IPS-15b (cell line): ENCODE measurements at regions not wholly inside any gene's neighbourhood (a gene's known extent, or its start where the extent isn't known, plus 50 kb on each side); places are given as distances from the start of the nearest gene placed in this dataset.

Experiments
- H3K27me3 ChIP-seq: one replicate; pipeline ENCODE4 v1.6.1; 2013; ENCODE audit warnings: low read length; ENCODE audit not compliant: control insufficient read depth, insufficient read depth
- H3K36me3 ChIP-seq: one replicate; pipeline ENCODE4 v1.6.1; 2013; ENCODE audit warnings: low read length; ENCODE audit not compliant: control insufficient read depth, insufficient read depth
- H3K4me1 ChIP-seq: one replicate; pipeline ENCODE4 v1.6.1; 2013; ENCODE audit warnings: mild to moderate bottlenecking, low read length; ENCODE audit not compliant: control insufficient read depth, insufficient read depth
- H3K4me3 ChIP-seq: one replicate; pipeline ENCODE4 v1.5.1; 2013; ENCODE audit warnings: low read depth, low read length
- H3K9ac ChIP-seq: one replicate; pipeline ENCODE4 v1.6.1; 2013; ENCODE audit warnings: low read depth, mild to moderate bottlenecking, low read length
- H3K9me3 ChIP-seq: one replicate; pipeline ENCODE4 v1.6.1; 2013; ENCODE audit warnings: mild to moderate bottlenecking, low read length; ENCODE audit not compliant: control insufficient read depth, insufficient read depth

- H3K4me1 ChIP-seq: no peaks in the 10 kb centered on the region
- no peak overlapping the region for H3K9ac ChIP-seq
- H3K4me3 ChIP-seq: no peak overlapping the region
Measured at GRCh38 chr2:66890166-66890742, 455.3 kb downstream of the MEIS1 start.

GRCh38 chr2:66895206-66895605, 460.3 kb downstream of the MEIS1 start:
- H3K36me3 ChIP-seq: no peaks in the 10 kb centered on the region
- no peaks in the 10 kb centered on the region for H3K27me3 ChIP-seq
- no peaks in the 10 kb centered on the region for H3K4me1 ChIP-seq
- no peaks in the 10 kb centered on the region for H3K9me3 ChIP-seq
- no peak overlapping the region for H3K9ac ChIP-seq
- H3K4me3 ChIP-seq: no peak overlapping the region

More at GRCh38 chr2:66890166-66890742, 455.3 kb downstream of the MEIS1 start:
- no peaks in the 10 kb centered on the region for H3K9me3 ChIP-seq
- no peaks in the 10 kb centered on the region for H3K27me3 ChIP-seq
- no peaks in the 10 kb centered on the region for H3K36me3 ChIP-seq

- no peak overlapping the region for H3K4me3 ChIP-seq
- no peaks in the 10 kb centered on the region for H3K9me3 ChIP-seq
- no peaks in the 10 kb centered on the region for H3K27me3 ChIP-seq
- H3K9ac ChIP-seq: no peak overlapping the region
- no peaks in the 10 kb centered on the region for H3K36me3 ChIP-seq
- no peaks in the 10 kb centered on the region for H3K4me1 ChIP-seq
Measured at GRCh38 chr2:66896131-66896530, 461.2 kb downstream of the MEIS1 start.

- H3K27me3 ChIP-seq: no peaks in the 10 kb centered on the region
- H3K4me3 ChIP-seq: no peak overlapping the region
- no peaks in the 10 kb centered on the region for H3K4me1 ChIP-seq
- H3K9me3 ChIP-seq: no peaks in the 10 kb centered on the region
- H3K36me3 ChIP-seq: no peaks in the 10 kb centered on the region
- no peak overlapping the region for H3K9ac ChIP-seq
Measured at GRCh38 chr2:66897181-66897580, 462.3 kb downstream of the MEIS1 start.

- H3K27me3 ChIP-seq: no peaks in the 10 kb centered on the region
- H3K4me1 ChIP-seq: no peaks in the 10 kb centered on the region
- H3K9ac ChIP-seq: no peak overlapping the region
- no peak overlapping the region for H3K4me3 ChIP-seq
- H3K9me3 ChIP-seq: no peaks in the 10 kb centered on the region
- H3K36me3 ChIP-seq: no peaks in the 10 kb centered on the region
Measured at GRCh38 chr2:66897691-66898150, 462.8 kb downstream of the MEIS1 start.

GRCh38 chr2:66899109-66899508, 464.2 kb downstream of the MEIS1 start:
- no peak overlapping the region for H3K9ac ChIP-seq
- H3K36me3 ChIP-seq: no peaks in the 10 kb centered on the region
- no peaks in the 10 kb centered on the region for H3K9me3 ChIP-seq
- H3K4me3 ChIP-seq: no peak overlapping the region
- no peaks in the 10 kb centered on the region for H3K27me3 ChIP-seq
- H3K4me1 ChIP-seq: no peaks in the 10 kb centered on the region

- H3K9ac ChIP-seq: no peak overlapping the region
- H3K9me3 ChIP-seq: no peaks in the 10 kb centered on the region
- no peak overlapping the region for H3K4me3 ChIP-seq
- H3K4me1 ChIP-seq: no peaks in the 10 kb centered on the region
- H3K36me3 ChIP-seq: no peaks in the 10 kb centered on the region
- no peaks in the 10 kb centered on the region for H3K27me3 ChIP-seq
Measured at GRCh38 chr2:66899648-66900047, 464.7 kb downstream of the MEIS1 start.

- Histone ChIP-seq H3K9me3 (no peaks in the 10 kb centered on the region), H3K4me1 (no peaks in the 10 kb centered on the region), H3K27me3 (no peaks in the 10 kb centered on the region), H3K9ac (no peak overlapping the region), H3K36me3 (no peaks in the 10 kb centered on the region), H3K4me3 (no peak overlapping the region)
Measured at GRCh38 chr2:66901344-66901743, 466.4 kb downstream of the MEIS1 start.

GRCh38 chr2:66903183-66903582, 468.3 kb downstream of the MEIS1 start:
- H3K9me3 ChIP-seq: no peaks in the 10 kb centered on the region
- H3K36me3 ChIP-seq: no peaks in the 10 kb centered on the region
- no peaks in the 10 kb centered on the region for H3K4me1 ChIP-seq
- H3K9ac ChIP-seq: no peak overlapping the region
- no peak overlapping the region for H3K4me3 ChIP-seq
- no peaks in the 10 kb centered on the region for H3K27me3 ChIP-seq

GRCh38 chr2:66903745-66904465, 469.0 kb downstream of the MEIS1 start:
- Histone ChIP-seq H3K4me3 (no peak overlapping the region), H3K4me1 (no peaks in the 10 kb centered on the region), H3K36me3 (no peaks in the 10 kb centered on the region), H3K9ac (no peak overlapping the region), H3K27me3 (no peaks in the 10 kb centered on the region), H3K9me3 (no peaks in the 10 kb centered on the region)

- Histone ChIP-seq H3K36me3 (no peaks in the 10 kb centered on the region), H3K9me3 (no peaks in the 10 kb centered on the region), H3K4me1 (no peaks in the 10 kb centered on the region), H3K27me3 (no peaks in the 10 kb centered on the region), H3K4me3 (no peak overlapping the region), H3K9ac (no peak overlapping the region)
Measured at GRCh38 chr2:66915237-66915636, 480.3 kb downstream of the MEIS1 start.

GRCh38 chr2:66919286-66919685, 477.8 kb upstream of the ETAA1 start:
- H3K9me3 ChIP-seq: no peaks in the 10 kb centered on the region
- no peaks in the 10 kb centered on the region for H3K27me3 ChIP-seq

More at GRCh38 chr2:66919286-66919685, 477.8 kb upstream of the ETAA1 start:
- H3K36me3 ChIP-seq: no peaks in the 10 kb centered on the region
- no peak overlapping the region for H3K9ac ChIP-seq
- no peaks in the 10 kb centered on the region for H3K4me1 ChIP-seq
- no peak overlapping the region for H3K4me3 ChIP-seq
